ENCODE measurements at regions not wholly inside any gene's neighbourhood (a gene's known extent, or its start where the extent isn't known, plus 50 kb on each side); places are given as distances from the start of the nearest gene placed in this dataset.

GRCh38 chr5:166505067-166505466 is 1786.4 kb upstream of the WWC1 start:
- DNase-seq = peak in 1 of 2 experiments; percentile 13

GRCh38 chr5:166505544-166505943 is 1785.9 kb upstream of the WWC1 start:
- peak in 1 of 2 experiments; percentile 1 for DNase-seq

GRCh38 chr5:166507810-166508425 is 1783.5 kb upstream of the WWC1 start:
- no peak for DNase-seq

- DNase-seq = no peak
Observed at GRCh38 chr5:166509085-166509484, 1782.4 kb upstream of the WWC1 start.

- no peak for DNase-seq
Observed at GRCh38 chr5:166517976-166518375, 1773.5 kb upstream of the WWC1 start.

GRCh38 chr5:166523206-166523605 is 1768.2 kb upstream of the WWC1 start:
- no peak for DNase-seq

GRCh38 chr5:166529200-166529599 is 1762.2 kb upstream of the WWC1 start:
- DNase-seq = no peak

GRCh38 chr5:166532456-166533220 is 1758.8 kb upstream of the WWC1 start:
- DNase-seq = no peak

- DNase-seq = no peak
Observed at GRCh38 chr5:166535641-166536040, 1755.8 kb upstream of the WWC1 start.

GRCh38 chr5:166540156-166540555 is 1751.3 kb upstream of the WWC1 start:
- no peak for DNase-seq

- DNase-seq = peak in 1 of 2 experiments; percentile 15
Observed at GRCh38 chr5:166551384-166551783, 1740.1 kb upstream of the WWC1 start.

- DNase-seq = no peak
Observed at GRCh38 chr5:166553778-166554177, 1737.7 kb upstream of the WWC1 start.

- DNase-seq = no peak
Observed at GRCh38 chr5:166561759-166562158, 1729.7 kb upstream of the WWC1 start.

GRCh38 chr5:166562246-166562645 is 1729.2 kb upstream of the WWC1 start:
- DNase-seq = no peak

- no peak for DNase-seq
Observed at GRCh38 chr5:166566725-166567124, 1724.7 kb upstream of the WWC1 start.

GRCh38 chr5:166570865-166571264 is 1720.6 kb upstream of the WWC1 start:
- no peak for DNase-seq

- DNase-seq = no peak
Observed at GRCh38 chr5:166571668-166572067, 1719.8 kb upstream of the WWC1 start.

- no peak for DNase-seq
Observed at GRCh38 chr5:166576323-166576722, 1715.1 kb upstream of the WWC1 start.

- no peak for DNase-seq
Observed at GRCh38 chr5:166581826-166582225, 1709.6 kb upstream of the WWC1 start.

GRCh38 chr5:166582416-166582815 is 1709.0 kb upstream of the WWC1 start:
- DNase-seq = no peak

- DNase-seq = no peak
Observed at GRCh38 chr5:166594567-166594966, 1696.9 kb upstream of the WWC1 start.

- DNase-seq = no peak
Observed at GRCh38 chr5:166595274-166595951, 1696.0 kb upstream of the WWC1 start.

GRCh38 chr5:166596043-166596442 is 1695.4 kb upstream of the WWC1 start:
- DNase-seq = no peak

GRCh38 chr5:166602271-166602670 is 1689.2 kb upstream of the WWC1 start:
- DNase-seq = no peak
